ENCODE measurements at regions not wholly inside any gene's neighbourhood (a gene's known extent, or its start where the extent isn't known, plus 50 kb on each side); places are given as distances from the start of the nearest gene placed in this dataset.

DNA sequence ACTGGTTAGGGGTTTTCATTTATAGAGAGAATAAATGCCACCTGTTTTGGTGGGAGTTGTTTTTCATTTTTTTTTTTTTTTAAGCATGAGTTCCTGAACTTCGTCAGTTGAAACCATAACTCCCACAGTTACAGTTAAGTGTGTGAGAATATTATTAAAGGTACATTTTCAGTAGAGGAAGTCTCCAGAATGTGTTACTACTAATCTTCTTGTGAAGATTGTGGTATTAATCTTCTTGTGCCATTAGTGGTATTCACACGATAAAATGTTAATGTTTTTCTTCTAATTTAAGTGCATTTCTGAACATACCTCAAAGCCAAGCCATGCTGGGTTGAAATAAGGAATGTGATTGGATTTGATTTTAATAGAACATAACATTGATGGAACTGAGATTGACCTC is 437.9 kb upstream of the GOLIM4 start:
- TF ChIP-seq, protein P1, sequence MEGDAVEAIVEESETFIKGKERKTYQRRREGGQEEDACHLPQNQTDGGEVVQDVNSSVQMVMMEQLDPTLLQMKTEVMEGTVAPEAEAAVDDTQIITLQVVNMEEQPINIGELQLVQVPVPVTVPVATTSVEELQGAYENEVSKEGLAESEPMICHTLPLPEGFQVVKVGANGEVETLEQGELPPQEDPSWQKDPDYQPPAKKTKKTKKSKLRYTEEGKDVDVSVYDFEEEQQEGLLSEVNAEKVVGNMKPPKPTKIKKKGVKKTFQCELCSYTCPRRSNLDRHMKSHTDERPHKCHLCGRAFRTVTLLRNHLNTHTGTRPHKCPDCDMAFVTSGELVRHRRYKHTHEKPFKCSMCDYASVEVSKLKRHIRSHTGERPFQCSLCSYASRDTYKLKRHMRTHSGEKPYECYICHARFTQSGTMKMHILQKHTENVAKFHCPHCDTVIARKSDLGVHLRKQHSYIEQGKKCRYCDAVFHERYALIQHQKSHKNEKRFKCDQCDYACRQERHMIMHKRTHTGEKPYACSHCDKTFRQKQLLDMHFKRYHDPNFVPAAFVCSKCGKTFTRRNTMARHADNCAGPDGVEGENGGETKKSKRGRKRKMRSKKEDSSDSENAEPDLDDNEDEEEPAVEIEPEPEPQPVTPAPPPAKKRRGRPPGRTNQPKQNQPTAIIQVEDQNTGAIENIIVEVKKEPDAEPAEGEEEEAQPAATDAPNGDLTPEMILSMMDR (IDR thresholded peaks at IDR 0.05; ENCODE audit: insufficient read depth, low read length, poor library complexity, severe bottlenecking), result no peak
- TF ChIP-seq EZH2phosphoT487 (conservative IDR thresholded peaks at IDR 0.05; ENCODE audit: low read length), result no peak
